GM19240 (cell line): ENCODE measurements at regions not wholly inside any gene's neighbourhood (a gene's known extent, or its start where the extent isn't known, plus 50 kb on each side); places are given as distances from the start of the nearest gene placed in this dataset.

Source experiments
- DNase-seq: peaks from one replicate; pipeline ENCODE4 v3.0.0; 2011; ENCODE audit warnings: low spot score; ENCODE audit not compliant: insufficient read length

DNA sequence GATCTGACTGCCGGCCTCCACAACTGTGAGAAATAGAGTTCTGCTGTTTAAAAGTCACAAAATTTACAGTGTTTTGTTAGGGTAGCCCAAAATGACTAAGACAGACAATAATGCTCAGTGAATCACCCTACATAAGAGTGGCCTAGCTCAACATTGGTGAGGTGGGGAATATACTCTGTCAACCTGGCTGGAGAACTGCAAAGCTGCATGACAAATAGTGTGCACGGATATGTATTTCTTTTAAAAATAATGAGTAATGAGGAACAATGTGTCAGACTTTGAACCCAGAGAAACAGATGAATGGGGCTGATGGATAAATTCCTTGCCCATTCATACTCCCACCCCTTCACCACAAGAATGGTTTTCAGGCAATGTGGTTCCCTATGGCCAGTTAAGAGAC, 372.4 kb downstream of the SUCLA2 start:
- DNase-seq = no peak

DNA sequence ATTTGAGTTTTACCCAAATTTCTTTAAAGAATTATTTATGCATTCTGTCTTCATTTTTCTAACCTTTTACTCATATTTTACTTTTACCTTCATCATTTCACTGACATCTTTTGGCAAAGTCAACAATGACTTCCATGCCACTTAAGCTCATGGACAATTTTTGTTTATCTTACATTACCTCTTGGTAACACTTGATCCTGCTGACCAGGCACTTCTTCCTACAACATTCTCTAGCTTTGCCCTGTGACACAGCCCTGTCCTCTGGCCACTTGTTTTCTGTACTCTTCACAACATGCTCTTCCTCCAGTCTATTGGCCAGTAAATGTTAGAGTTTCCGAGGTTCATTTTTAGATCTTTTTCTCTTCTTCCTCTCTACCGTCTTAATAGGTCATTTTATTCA, 377.2 kb downstream of the SUCLA2 start:
- DNase-seq = no peak

DNA sequence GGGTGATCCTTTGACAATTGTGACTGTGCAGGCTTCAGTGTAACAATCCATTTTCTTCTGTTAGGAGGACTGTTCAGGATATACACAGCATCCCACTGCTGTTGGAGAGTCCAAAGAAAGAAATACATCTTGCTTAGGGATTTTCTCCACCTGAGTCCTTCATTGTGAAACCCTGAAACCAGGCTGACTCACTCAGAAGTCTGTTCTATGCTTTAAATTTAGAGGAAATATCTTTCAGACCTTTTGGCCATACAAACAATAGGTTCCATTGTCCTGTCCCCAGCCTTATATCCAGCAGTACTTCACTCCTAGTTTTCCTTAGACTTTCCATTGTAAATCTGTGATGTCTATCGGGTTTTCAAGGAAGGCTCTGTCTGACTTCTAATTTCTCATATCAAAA, 379.1 kb downstream of the SUCLA2 start:
- DNase-seq = no peak

DNA sequence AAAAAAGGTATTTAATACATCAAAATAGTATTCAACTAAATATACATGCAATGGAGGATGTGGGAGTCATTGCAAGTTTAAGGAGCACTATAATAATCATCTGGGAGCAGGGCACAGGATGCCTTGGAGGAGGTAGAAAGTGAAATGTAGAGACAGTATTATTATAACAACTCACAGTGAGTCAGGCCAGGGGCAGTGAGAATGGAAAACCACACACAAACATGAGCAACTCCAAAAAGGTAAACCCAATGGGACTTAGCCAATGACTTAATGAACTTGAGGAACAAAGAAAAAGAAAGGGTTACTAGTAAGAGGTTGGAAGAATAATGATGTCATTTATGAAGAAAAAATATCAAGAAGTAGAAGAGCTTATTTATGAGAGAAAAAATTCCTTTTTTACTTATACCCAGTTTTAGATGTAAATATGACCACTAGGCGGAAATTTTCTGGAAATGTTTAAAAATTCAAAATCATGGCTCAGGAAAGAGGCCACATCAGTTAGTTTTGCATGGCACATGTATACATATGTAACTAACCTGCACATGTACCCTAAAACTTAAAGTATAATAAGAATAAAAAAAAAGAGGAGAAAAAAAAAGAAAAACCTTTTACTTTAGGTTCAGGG, 389.3 kb downstream of the SUCLA2 start:
- no peak for DNase-seq

DNA sequence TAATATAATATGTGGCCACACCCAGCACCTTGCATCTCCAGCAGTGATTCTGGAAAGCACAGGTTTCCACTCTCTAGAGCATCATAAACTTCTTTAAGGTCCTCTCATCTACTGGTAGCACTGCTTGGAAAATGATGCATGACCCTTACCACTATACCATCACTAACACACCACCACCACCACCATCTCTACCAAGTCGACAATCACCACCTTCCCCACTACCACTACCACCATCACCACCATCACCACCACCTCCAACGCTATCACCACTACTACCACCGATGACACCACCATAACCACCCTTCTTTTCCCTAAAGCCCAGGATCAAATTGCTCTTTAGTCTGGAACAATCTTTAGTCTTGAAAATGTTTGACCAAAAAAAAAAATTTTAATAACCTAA, 390.4 kb downstream of the SUCLA2 start:
- no peak for DNase-seq

DNA sequence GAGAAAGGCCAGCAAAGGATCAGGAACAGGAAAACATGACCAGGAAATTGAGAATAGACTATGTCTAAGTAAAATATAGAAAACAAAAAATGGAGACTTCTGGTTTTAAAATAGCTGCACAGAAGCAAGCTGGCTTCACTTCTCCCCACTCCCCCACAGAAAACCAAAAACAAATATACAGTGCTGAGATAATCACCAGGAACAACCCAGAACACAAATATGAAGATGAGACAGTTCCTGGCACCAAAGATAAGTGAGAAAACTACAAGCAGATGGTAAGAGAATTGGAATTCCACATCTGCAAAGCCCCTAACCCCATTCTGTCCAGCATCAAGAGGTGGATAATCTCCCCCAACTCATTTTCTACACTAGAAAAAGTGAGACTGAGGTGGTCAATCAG, 397.7 kb downstream of the SUCLA2 start:
- no peak for DNase-seq

DNA sequence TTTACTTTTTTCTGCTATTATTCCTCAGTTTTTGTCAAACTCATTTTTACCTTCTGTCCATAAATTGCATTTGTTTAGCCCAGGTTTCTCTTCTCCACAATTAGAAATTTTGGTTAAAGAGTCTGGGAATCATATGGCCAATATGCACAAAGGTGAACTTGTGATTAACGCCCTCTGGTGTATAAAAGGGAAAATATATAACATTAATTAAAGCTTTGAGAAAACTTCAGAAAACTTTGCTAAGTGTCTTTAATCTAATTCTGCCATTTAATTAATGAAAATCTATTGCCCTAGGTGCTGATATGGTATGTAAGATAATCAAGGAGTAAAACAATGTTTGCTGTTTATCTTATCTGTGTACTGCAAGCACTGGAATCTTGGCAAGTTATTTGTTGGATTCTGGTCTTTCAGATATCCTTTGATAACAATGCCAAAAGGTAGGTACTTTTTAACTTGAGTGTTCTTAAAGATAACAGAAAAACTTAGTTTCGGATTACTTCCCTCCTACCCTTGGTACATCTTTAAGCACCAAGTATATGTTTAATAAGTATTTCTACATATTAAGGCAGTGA, 402.6 kb downstream of the SUCLA2 start:
- no peak for DNase-seq

DNA sequence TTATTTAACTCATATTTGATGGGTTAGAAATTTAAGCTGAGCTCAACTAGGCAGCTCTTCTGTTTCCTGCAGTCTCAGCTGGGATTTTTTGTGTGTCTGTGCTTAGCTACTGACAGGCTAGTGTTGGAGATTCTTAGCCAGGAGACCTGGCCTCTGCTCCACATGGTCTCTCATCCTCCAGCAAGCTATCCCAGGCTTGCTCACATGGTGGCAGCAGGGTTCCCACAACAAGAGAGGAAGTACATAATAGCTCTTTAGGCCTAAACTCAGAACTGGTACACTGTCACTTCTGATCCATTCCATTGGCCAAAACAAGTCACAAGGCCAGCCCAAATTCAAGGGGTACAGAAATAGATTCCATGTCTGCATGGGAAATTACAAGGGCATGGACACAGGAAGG, 406.2 kb downstream of the SUCLA2 start:
- no peak for DNase-seq

DNA sequence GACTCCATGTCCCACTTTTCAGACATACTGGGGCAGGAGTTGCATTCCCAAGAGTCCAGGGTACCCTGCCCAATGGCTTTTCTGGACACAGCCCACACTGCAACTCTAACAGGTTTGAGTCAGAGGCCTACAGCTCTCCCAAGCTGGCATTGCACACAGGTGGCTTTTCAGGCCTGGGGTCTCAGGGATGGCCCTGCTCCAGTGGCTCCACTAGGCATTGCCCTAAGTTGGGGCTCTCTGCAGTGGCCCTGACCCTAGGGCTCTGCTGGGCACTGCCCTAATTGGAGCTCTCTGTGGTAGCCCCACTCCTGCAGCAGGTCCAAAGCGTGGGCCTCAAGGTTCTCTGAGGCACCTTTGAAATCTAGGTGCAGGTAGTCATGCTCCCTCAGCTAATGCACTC, 408.8 kb downstream of the SUCLA2 start:
- DNase-seq = no peak

DNA sequence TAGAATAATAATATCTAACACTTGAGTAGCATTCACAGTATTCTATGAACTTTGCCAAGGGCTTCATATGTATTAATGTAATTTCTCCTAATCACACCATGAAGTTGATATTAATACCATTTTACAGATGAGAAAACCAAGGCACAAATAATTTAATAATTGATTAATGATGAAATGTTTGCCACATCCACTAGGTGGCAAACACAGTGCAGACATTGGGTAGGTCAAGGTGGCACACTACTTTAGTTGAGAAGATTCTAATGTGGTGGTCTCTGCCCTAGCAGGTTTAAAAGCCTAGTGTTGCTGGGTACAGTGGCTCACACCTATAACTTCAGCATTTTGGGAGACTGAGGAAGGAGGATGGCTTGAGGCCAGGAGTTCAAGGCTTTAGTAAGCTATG, 412.4 kb downstream of the SUCLA2 start:
- DNase-seq = no peak

DNA sequence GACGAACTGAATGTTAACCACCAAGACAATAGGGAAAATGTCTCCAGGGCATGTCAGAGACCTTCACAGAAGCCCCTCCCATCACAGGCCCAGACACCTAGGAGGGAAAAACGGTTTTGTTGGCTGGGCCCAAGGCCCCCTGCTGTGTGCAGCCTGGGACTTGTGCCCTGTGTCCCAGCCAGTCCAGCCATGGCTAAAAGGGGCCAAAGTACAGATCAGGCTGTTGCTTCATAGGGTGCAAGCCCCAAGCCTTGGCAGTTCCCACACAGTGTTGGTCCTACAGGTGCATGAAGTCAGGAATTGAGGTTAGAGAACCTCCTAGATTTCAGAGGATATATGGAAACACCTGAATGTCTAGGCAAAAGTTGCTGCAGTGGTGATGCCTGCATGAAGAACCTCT, 428.7 kb downstream of the SUCLA2 start:
- DNase-seq = no peak

DNA sequence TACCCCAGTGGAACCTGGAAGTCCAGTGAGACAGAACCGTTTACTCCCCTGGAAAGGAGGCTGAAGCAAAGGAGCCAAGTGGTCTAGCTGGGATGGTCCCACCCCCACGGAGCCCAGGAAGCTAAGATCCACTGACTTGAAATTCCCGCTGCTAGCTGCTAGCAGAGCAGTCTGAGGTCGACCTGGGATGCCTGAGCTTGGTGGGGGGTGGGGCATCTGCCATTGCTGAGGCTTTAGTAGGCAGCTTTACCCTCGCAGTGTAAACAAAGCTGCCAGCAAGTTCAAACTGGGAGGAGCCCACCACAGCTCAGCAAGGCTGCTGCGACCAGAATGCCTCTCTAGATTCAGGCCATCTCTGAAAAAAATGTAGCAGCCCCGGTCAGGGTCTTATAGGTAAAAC, 437.0 kb downstream of the SUCLA2 start:
- no peak for DNase-seq

DNA sequence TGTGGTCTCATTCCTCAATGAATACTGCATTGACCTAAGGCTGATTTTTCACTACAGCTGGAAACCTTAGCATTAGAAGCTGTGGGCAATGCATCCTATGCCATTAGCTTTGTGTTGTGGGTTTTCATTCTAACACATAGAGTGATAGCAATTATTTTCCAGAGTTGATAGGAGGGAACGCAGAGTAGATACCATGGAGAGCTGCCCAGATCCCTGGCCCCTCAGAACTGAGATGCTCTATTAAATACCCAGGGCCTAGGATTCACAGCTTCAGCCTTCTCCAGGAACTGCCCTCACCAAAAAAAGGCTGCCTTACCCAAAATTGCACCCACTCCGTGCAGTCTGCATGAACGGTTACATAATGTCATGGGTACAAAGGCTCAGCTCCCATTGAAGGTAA, 444.4 kb downstream of the SUCLA2 start:
- no peak for DNase-seq

DNA sequence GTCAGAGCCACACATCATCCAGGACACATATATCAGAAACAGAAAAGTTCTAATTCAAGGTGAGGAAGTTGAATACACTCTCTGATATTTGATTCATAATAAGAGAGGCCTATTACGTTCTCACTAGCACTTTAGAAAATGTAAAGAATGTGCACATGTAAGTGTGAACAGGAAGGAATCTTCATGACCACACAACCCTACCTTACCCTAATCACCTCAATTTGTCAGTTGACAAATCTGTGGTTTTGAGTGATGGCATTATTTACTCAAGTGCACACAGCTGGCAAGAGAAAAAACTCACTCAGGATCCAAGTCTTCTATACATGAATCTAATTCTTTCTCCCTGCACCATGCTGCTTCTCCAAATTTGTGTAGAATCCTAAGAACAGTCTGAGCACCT, 445.8 kb downstream of the SUCLA2 start:
- no peak for DNase-seq

DNA sequence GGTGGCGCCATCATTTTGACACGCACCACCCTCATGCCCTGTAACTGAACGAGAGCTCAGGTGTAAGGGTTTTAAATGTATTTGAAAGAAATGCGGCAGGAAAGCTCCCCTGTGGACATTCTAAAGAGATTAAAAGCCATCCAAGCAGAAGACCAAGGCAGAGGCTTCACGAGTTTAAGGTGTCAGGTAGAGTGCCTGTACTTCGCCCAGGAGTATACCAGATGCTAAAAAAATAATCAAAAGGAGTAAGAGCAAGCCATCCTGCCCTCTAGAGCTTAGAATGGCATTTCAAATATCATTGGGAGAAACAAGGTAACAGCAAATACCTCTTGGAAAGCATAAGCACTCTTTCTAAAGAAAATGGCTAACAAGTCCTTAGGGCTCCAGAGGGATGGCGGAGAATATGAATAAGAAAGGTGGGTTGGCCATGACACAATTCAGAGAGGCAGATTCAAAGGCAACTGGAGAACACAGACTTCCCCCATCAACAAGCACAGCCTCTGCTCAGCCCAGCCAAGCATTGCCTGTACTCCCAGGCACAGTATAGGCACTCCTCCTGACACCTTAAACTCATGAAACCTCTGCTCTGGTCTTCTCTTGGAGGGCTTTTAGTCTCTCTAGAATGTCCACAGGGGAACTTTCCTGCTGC, 447.6 kb downstream of the SUCLA2 start:
- DNase-seq = no peak

DNA sequence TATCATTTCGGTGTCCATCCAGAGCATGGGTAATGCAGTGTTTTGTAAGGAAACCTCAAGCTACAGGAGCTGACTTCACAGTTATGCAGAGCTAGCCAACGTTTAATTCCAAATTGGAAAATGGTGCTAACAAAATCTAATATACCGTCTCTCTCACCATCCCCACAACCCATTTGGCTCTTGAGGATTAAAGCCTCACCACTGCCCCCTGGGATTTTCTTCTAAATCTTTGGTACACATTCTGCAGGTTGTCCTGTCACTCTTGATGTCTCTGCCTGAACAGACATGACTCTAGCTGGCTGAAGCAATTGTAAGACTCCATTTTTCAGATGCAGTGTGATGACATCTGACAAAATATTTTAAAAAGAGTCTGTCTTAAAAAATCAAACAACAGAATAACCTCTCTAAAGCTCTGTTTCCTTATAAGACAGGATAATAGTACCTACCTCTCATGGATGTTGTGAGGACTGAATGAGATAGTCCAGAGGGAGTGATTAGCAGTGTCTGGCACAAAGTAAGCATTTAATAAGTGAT, 451.8 kb downstream of the SUCLA2 start:
- no peak for DNase-seq

DNA sequence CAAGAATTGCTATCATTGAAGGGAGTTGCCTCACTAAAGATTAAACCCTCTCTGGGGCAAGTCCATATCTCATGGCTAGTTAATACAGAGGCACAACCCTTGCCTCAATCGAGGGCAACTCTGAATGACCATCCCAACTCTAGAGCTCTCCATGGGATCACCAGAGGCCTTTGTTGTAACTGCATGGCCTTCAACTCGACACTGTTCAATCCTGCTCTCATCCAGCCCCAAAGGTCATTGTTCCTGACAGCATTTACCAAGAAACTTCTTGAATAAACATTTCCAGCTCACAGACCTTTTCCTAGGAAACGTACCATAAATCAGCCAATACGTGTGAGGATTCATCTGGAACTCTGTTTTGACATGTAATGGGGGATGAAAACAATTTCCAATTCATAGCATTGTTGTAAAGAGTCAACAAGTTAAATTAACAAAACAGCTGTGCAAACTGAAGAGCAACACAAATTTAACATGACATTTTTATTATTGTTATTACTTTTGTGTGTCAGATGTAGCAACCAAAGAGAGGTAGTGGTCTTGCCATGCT, 452.7 kb downstream of the SUCLA2 start:
- DNase-seq = no peak

DNA sequence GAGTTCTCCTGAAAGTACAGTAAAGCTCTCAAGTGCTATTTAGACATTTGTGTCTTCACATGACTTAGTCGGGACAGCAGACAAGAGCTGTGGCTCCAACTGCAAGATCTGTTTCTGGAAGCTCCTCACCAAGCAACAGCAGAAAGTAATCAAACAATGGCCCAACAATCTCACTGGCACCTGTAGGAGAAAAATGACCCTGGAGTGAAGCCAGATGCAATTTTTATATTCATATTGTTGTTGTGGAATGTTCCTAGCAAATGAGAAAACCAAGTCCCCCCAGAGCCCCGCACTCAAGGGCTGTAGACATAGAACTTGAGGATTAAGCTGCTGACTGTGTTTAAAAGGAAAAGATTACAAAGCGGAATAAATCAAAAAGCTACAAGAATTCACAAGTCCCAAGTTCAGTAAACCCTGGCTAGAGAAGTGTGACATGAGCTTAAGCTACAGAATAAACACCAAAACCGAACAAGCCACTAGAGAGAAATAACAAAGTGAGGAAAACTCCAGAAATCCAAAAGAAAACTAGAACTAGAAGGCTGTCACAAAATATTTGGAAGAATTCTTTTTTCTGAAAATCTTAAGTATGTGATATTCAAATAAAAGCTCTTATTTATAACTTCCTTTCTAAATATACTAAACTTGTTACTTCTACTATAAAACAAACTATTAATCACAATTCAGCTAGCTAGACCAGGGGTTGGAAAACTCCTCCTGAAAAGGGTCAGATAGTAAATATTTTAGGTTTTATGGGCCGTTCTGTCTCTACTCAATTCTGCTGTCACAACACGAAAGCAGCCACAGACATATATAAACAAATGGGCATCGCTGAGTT, 454.5 kb downstream of the SUCLA2 start:
- no peak for DNase-seq

DNA sequence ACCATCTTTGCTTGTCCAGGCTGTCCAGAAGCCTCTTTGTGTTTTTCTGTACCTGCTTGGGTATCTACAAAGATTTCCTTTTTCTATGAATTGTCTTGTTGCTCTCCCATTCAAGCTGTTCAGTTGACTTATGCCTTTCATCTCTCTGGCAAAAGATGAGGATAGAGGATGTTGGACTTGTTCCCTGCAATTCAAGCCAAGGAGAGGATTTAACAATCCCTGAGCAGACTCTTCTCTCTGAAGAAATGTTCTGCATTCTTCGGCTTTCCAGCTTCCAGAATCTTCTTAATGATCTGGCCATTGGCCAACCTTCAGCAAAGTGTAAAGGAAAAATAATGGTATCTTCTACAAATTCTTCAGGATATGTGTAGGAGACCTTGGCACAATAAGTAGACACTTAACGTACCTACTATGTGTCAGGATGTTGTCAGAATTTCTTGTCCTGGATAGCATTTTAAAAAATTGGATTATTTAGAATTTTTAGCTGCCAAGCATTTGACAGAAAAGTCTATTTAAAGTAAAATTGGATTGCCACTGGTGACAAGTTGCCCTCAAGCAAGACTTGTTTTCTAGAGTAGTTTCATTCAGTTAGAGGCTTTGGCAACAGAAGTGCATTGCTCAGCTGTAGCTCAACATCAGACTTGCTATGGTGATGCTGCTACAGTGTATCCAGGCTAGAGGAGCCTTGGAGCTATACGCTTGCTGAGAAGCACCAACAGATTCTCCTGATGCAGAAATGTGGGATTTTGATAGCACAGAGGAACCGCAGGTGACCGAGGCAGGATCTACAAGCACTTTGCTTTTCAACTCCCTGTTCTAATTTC, 455.7 kb downstream of the SUCLA2 start:
- no peak for DNase-seq

DNA sequence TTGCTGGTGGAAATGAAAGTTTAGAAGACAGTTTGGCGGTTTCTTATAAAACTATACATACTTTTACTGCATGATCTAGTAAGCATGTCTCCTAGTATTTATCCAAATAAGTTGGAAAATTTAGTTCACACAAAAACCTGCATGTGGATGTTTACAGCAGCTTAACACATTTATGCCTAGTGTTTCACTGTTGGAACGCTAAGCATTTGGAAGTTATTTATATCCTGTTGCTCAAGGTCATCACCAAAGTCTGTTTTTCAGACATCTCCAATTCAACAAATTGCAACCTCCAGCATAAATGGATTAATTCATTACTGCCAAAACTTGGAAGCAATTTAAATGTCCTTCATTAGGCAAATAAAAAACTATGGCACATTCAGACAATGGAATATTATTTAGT, 461.8 kb downstream of the SUCLA2 start:
- DNase-seq = no peak

DNA sequence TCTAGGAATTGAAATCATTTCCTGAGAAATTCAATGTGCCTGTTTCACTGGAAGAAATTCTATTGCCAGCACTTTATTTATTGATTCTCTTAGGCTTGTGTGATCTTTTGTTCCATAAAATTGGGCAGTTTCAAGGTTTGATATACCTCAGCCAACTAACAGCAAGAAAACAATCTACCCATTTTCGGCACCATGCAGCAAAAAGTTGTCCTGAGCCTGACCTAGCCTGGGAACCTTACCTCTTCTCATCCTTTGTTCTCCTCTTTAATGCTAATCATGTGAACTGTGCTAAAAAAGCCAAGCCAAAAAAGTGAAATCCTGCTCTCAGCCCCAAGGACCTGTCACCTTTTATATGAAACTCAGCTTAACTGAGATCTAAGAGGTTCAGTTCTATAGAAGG, 477.3 kb downstream of the SUCLA2 start:
- no peak for DNase-seq
